HEK293 (cell line): ENCODE measurements at regions not wholly inside any gene's neighbourhood (a gene's known extent, or its start where the extent isn't known, plus 50 kb on each side); places are given as distances from the start of the nearest gene placed in this dataset.

ENCODE experiments used
- CTCF ChIA-PET: fragments of 350-600 bp; formaldehyde crosslinking; extraction: SDS; loops from one replicate; lab custom pipeline; 2021; ENCODE audit warnings: antibody characterized with exemption; lab: Yijun Ruan, JAX
- POLR2A ChIA-PET: fragments of 300-600 bp; formaldehyde crosslinking; extraction: SDS; loops from one replicate; lab custom pipeline; 2020; ENCODE audit warnings: antibody characterized with exemption, inconsistent platforms; lab: Yijun Ruan, JAX
- H3K27ac ChIP-seq: fragments of 200-500 bp; sonication (Bioruptor generic); 2 replicates; pipeline ENCODE4 v1.5.1; 2014; ENCODE audit warnings: low read depth, low read length, control low read depth, inconsistent platforms; ENCODE audit errors: extremely low read depth
- H3K36me3 ChIP-seq, 2 experiments: fragments of 200-500 bp in 1 of 2; sonication (Bioruptor generic) in 1 of 2; 1 replicate in 1 of 2; 2 replicates in 1 of 2; pipeline ENCODE4 v1.5.1; 2014 to 2017; ENCODE audit warnings: inconsistent platforms in 2 of 2, low read length in 2 of 2; ENCODE audit not compliant: control insufficient read depth in 2 of 2, insufficient read depth in 1 of 2
- H3K4me1 ChIP-seq: fragments of 200-500 bp; sonication (Bioruptor generic); 2 replicates; pipeline ENCODE4 v1.5.1; 2014; ENCODE audit warnings: mild to moderate bottlenecking, low read length, inconsistent platforms; ENCODE audit not compliant: control insufficient read depth, insufficient read depth
- H3K4me3 ChIP-seq: 2 replicates; pipeline ENCODE4 v1.5.1; 2011; ENCODE audit warnings: low read depth, mild to moderate bottlenecking, control low read depth, low read length, moderate library complexity
- H3K9me3 ChIP-seq: fragments of 200-500 bp; sonication (Bioruptor generic); 2 replicates; pipeline ENCODE4 v1.5.1; 2014; ENCODE audit warnings: low read depth, low read length, inconsistent platforms; ENCODE audit not compliant: control insufficient read depth, insufficient read depth
- ELK4 ChIP-seq: IDR thresholded peaks from 2 replicates; pipeline ENCODE4 v1.6.1; 2011; ENCODE audit warnings: mild to moderate bottlenecking, low read depth, low read length, borderline replicate concordance
- FEZF1 ChIP-seq: fragments of 450-650 bp; formaldehyde crosslinking; IDR thresholded peaks from 2 replicates; pipeline ENCODE4 v1.5.1; 2016; ENCODE audit warnings: missing biosample characterization, missing genetic modification characterization
- INSM2 ChIP-seq: fragments of 450-650 bp; formaldehyde crosslinking; IDR thresholded peaks from 2 replicates; pipeline ENCODE4 v1.5.1; 2016; ENCODE audit warnings: missing biosample characterization, missing genetic modification characterization
- MEIS1 ChIP-seq: sonication (generic); formaldehyde crosslinking; IDR thresholded peaks from 2 replicates; pipeline ENCODE4 v1.8.1; 2022; ENCODE audit warnings: missing genetic modification reagents, mild to moderate bottlenecking, borderline replicate concordance
- SALL2 ChIP-seq: fragments of 450-650 bp; formaldehyde crosslinking; IDR thresholded peaks from 2 replicates; pipeline ENCODE4 v1.5.0; 2017; ENCODE audit warnings: missing biosample characterization, mild to moderate bottlenecking, missing genetic modification characterization, borderline replicate concordance
- SCRT1 ChIP-seq: fragments of 450-650 bp; formaldehyde crosslinking; IDR thresholded peaks from 2 replicates; pipeline ENCODE4 v1.5.1; 2016; ENCODE audit warnings: missing biosample characterization, missing genetic modification characterization, borderline replicate concordance
- SP2 ChIP-seq: fragments of 450-650 bp; formaldehyde crosslinking; IDR thresholded peaks from 2 replicates; pipeline ENCODE4 v1.5.1; 2016; ENCODE audit warnings: missing biosample characterization, missing genetic modification characterization
- TCF7L2 ChIP-seq: IDR thresholded peaks from 2 replicates; pipeline ENCODE4 v1.6.1; 2011; ENCODE audit warnings: low read depth, mild to moderate bottlenecking, inconsistent platforms, low read length, moderate library complexity, borderline replicate concordance
- ZBTB10 ChIP-seq: fragments of 450-650 bp; formaldehyde crosslinking; IDR thresholded peaks from 2 replicates; pipeline ENCODE4 v1.5.1; 2016; ENCODE audit warnings: missing biosample characterization, missing genetic modification characterization
- ZFP69B ChIP-seq: fragments of 450-650 bp; formaldehyde crosslinking; IDR thresholded peaks from 2 replicates; pipeline ENCODE4 v1.5.1; 2016; ENCODE audit warnings: missing biosample characterization, missing genetic modification characterization
- ZNF140 ChIP-seq: fragments of 450-650 bp; formaldehyde crosslinking; IDR thresholded peaks from 2 replicates; pipeline ENCODE4 v1.5.1; 2016; ENCODE audit warnings: missing biosample characterization, missing genetic modification characterization
- ZNF148 ChIP-seq: fragments of 450-650 bp; formaldehyde crosslinking; IDR thresholded peaks from 2 replicates; pipeline ENCODE4 v1.5.0; 2017; ENCODE audit warnings: missing biosample characterization, missing genetic modification characterization, borderline replicate concordance
- ZNF184 ChIP-seq: fragments of 450-650 bp; IDR thresholded peaks from 2 replicates; pipeline ENCODE4 v1.5.1; 2018; ENCODE audit warnings: missing biosample characterization, mild to moderate bottlenecking, missing genetic modification characterization
- ZNF202 ChIP-seq: fragments of 450-650 bp; formaldehyde crosslinking; IDR thresholded peaks from 2 replicates; pipeline ENCODE4 v1.5.1; 2016; ENCODE audit warnings: missing biosample characterization, missing genetic modification characterization, borderline replicate concordance
- ZNF214 ChIP-seq: fragments of 450-650 bp; formaldehyde crosslinking; IDR thresholded peaks from 2 replicates; pipeline ENCODE4 v1.5.1; 2017; ENCODE audit warnings: missing biosample characterization, mild to moderate bottlenecking, missing genetic modification characterization, borderline replicate concordance
- ZNF292 ChIP-seq: fragments of 450-650 bp; formaldehyde crosslinking; IDR thresholded peaks from 2 replicates; pipeline ENCODE4 v1.5.1; 2016; ENCODE audit warnings: low read depth, missing biosample characterization, missing genetic modification characterization, borderline replicate concordance
- ZNF350 ChIP-seq: fragments of 450-650 bp; formaldehyde crosslinking; IDR thresholded peaks from 2 replicates; pipeline ENCODE4 v1.5.0; 2017; ENCODE audit warnings: missing biosample characterization, mild to moderate bottlenecking, missing genetic modification characterization
- ZNF529 ChIP-seq: fragments of 450-650 bp; formaldehyde crosslinking; IDR thresholded peaks from 2 replicates; pipeline ENCODE4 v1.5.1; 2017; ENCODE audit warnings: missing genetic modification characterization, missing biosample characterization; ENCODE audit not compliant: insufficient replicate concordance
- ZNF596 ChIP-seq: fragments of 450-650 bp; IDR thresholded peaks from 2 replicates; pipeline ENCODE4 v1.5.0; 2018; ENCODE audit warnings: missing biosample characterization, mild to moderate bottlenecking, missing genetic modification characterization, moderate library complexity
- ZNF654 ChIP-seq: fragments of 450-650 bp; formaldehyde crosslinking; IDR thresholded peaks from 2 replicates; pipeline ENCODE4 v1.5.1; 2016; ENCODE audit warnings: low read depth, missing biosample characterization, missing genetic modification characterization
- ZNF664 ChIP-seq: fragments of 450-650 bp; formaldehyde crosslinking; IDR thresholded peaks from 2 replicates; pipeline ENCODE4 v1.5.1; 2016; ENCODE audit warnings: missing biosample characterization, missing genetic modification characterization
- ZSCAN4 ChIP-seq: fragments of 450-650 bp; formaldehyde crosslinking; IDR thresholded peaks from 2 replicates; pipeline ENCODE4 v1.5.1; 2017; ENCODE audit warnings: missing biosample characterization, missing genetic modification characterization
- TF ChIP-seq, protein P1 (sequence below): fragments of 450-650 bp; IDR thresholded peaks from 2 replicates; pipeline ENCODE4 v1.5.1; 2018; ENCODE audit warnings: missing biosample characterization, mild to moderate bottlenecking, missing genetic modification characterization

GRCh38 chr4:138908134-138908533 lies 107.4 kb upstream of the NOCT start (continued):
- no peak for TF ChIP-seq ZNF664 (tag by site-specific recombination)
- TF ChIP-seq TCF7L2, result no peak
- TF ChIP-seq ZFP69B (tag by site-specific recombination), result no peak
- no peak for TF ChIP-seq ZNF184
- TF ChIP-seq SALL2 (tag by site-specific recombination), result no peak
- TF ChIP-seq, protein P1, sequence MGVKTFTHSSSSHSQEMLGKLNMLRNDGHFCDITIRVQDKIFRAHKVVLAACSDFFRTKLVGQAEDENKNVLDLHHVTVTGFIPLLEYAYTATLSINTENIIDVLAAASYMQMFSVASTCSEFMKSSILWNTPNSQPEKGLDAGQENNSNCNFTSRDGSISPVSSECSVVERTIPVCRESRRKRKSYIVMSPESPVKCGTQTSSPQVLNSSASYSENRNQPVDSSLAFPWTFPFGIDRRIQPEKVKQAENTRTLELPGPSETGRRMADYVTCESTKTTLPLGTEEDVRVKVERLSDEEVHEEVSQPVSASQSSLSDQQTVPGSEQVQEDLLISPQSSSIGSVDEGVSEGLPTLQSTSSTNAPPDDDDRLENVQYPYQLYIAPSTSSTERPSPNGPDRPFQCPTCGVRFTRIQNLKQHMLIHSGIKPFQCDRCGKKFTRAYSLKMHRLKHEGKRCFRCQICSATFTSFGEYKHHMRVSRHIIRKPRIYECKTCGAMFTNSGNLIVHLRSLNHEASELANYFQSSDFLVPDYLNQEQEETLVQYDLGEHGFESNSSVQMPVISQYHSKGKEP, result no peak
- no peak for TF ChIP-seq ZNF529 (tag by site-specific recombination)
- TF ChIP-seq MEIS1 (CRISPR knock-in tag), result no peak
- TF ChIP-seq ZNF140 (tag by site-specific recombination), result no peak
- no peak for TF ChIP-seq SP2 (tag by site-specific recombination)

DNA sequence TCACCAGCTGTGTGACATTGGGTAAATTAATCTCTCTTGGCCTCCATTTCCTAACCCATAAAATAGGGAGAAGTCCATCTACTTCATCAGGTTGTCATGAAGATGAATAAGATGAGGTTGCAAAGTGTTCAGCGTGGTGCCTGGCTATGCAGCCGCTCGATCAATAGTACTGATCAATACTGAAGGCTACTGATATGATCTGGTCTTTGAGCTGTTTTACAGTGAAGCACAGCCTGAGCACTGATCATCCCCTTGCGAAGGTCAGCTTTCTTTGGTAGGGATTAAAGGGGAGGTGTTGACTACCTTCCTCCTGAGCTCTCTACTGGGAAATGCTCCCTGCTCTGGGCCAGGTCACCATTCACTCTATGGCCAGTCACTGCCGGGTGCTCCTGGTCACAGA lies 108.4 kb upstream of the NOCT start:
- no peak for TF ChIP-seq SCRT1
- no peak for TF ChIP-seq FEZF1 (tag by site-specific recombination)
- TF ChIP-seq INSM2 (tag by site-specific recombination), result no peak
- no peak for TF ChIP-seq ZNF529 (tag by site-specific recombination)
- no peak for TF ChIP-seq ZBTB10 (tag by site-specific recombination)
- no peak for TF ChIP-seq ZSCAN4 (tag by site-specific recombination)
- H3K27ac ChIP-seq, result no peak overlapping the region
- H3K4me3 ChIP-seq, result no peak overlapping the region
- H3K36me3 ChIP-seq, result no peaks in the 10 kb centered on the region
- CTCF ChIA-PET, result interaction anchor here (1.2 kb wide), 1 partner anchor 33 kb away, joined by 3 read pairs; no protein-coding TSS in a partner anchor
- POLR2A ChIA-PET, result no interaction called here
- H3K9me3 ChIP-seq, result no peaks in the 10 kb centered on the region
- 0 out of 2 replicates have a peak, but pooled peaks cover under 1% of the 10 kb centered on the region for H3K4me1 ChIP-seq

GRCh38 chr4:138904793-138905192 lies 110.8 kb upstream of the NOCT start:
- H3K4me1 ChIP-seq, result no peaks in the 10 kb centered on the region
- no peak overlapping the region for H3K27ac ChIP-seq
- CTCF ChIA-PET, result interaction anchor here (0.6 kb wide), 1 partner anchor 35 kb away, joined by 4 read pairs; no protein-coding TSS in a partner anchor
- H3K36me3 ChIP-seq, result no peaks in the 10 kb centered on the region
- POLR2A ChIA-PET, result no interaction called here
- H3K4me3 ChIP-seq, result no peak overlapping the region
- no peaks in the 10 kb centered on the region for H3K9me3 ChIP-seq
- TF ChIP-seq ZNF148 (no peak), ZNF350 (tag by site-specific recombination) (no peak), ZNF654 (tag by site-specific recombination) (no peak), ZNF202 (tag by site-specific recombination) (no peak), ELK4 (no peak), ZNF596 (tag by site-specific recombination) (no peak), ZNF214 (tag by site-specific recombination) (no peak), ZNF292 (tag by site-specific recombination) (no peak)
